ENCODE measurements at regions not wholly inside any gene's neighbourhood (a gene's known extent, or its start where the extent isn't known, plus 50 kb on each side); places are given as distances from the start of the nearest gene placed in this dataset.

DNA sequence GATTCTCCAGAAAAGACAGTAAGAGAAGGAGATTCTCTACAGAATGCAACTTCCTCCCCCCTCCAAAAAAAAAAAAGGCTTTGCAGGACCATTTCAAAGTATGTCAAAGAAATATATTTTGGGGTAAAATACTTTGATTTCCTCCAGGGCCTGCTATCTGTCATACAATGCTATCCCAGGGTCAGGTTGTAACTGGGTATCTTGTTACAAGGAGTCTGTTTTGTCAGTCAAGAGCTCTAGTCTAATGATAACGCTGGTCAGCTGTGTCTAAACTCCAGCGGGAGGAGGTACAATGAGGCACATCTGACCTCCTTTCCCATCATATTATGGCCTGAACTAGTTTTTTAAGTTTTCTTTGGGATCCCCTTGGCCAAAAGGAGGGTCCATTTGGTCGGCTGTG, 408.4 kb upstream of the CDH5 start:
- Mint-ChIP-seq H3K4me1 (ENCODE audit: low read depth) (no peaks in the 10 kb centered on the region), H3K27ac (ENCODE audit: unreplicated experiment) (no peak overlapping the region), H3K36me3 (ENCODE audit: low read depth) (no peaks in the 10 kb centered on the region), H3K4me3 (ENCODE audit: unreplicated experiment) (no peak overlapping the region), H3K27me3 (ENCODE audit: low read depth) (no peaks in the 10 kb centered on the region), H3K9me3 (ENCODE audit: low read depth) (no peaks in the 10 kb centered on the region)
- no peak for DNase-seq (ENCODE audit: low spot score)
- TF ChIP-seq, protein P1, sequence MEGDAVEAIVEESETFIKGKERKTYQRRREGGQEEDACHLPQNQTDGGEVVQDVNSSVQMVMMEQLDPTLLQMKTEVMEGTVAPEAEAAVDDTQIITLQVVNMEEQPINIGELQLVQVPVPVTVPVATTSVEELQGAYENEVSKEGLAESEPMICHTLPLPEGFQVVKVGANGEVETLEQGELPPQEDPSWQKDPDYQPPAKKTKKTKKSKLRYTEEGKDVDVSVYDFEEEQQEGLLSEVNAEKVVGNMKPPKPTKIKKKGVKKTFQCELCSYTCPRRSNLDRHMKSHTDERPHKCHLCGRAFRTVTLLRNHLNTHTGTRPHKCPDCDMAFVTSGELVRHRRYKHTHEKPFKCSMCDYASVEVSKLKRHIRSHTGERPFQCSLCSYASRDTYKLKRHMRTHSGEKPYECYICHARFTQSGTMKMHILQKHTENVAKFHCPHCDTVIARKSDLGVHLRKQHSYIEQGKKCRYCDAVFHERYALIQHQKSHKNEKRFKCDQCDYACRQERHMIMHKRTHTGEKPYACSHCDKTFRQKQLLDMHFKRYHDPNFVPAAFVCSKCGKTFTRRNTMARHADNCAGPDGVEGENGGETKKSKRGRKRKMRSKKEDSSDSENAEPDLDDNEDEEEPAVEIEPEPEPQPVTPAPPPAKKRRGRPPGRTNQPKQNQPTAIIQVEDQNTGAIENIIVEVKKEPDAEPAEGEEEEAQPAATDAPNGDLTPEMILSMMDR (IDR thresholded peaks at IDR 0.05) = no peak

DNA sequence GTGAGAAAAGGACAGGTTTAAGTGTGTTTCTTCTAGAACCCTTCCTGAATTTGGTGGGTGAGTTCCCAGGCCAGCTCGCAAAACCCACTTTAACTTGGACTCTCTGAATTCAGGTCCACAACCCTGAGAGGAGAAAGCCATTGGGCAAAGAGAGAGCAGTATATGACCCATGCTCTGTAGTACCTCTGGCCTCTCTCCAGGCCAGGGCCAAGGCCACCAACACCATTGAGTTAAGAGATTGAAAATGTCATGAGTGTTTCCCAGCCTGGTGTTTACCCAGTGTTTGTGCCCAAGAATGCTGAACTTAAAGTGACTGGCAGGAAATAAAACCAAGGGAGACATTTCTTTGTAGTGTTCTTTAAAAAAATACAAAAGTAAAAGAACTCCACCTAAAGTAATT, 410.4 kb upstream of the CDH5 start:
- Mint-ChIP-seq H3K27me3 (ENCODE audit: low read depth) (no peaks in the 10 kb centered on the region), H3K9me3 (ENCODE audit: low read depth) (no peaks in the 10 kb centered on the region), H3K36me3 (ENCODE audit: low read depth) (no peaks in the 10 kb centered on the region), H3K27ac (ENCODE audit: unreplicated experiment) (no peak overlapping the region), H3K4me1 (ENCODE audit: low read depth) (no peaks in the 10 kb centered on the region), H3K4me3 (ENCODE audit: unreplicated experiment) (no peak overlapping the region)
- TF ChIP-seq, protein P1 (IDR thresholded peaks at IDR 0.05) = no peak
- no peak for DNase-seq (ENCODE audit: low spot score)

DNA sequence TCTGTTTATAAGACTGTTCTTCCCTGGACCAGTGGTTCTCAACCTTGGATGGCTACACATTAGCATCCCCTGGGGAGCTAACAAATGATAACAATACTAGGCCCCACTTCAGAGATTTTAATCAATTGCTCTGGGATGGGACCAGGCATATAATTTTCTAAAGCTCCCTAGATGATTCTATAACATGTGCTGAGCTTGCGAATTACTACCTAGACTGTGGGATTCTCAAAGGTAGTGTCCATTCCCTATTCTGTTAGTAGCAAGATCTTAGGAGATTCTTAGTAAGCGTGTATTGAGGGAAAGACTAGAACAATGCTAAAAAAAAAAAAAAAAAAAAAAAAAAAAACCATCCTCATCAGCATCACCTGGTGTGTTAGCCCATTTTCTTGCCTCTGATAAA, 412.0 kb upstream of the CDH5 start:
- Mint-ChIP-seq H3K36me3 (ENCODE audit: low read depth) (no peaks in the 10 kb centered on the region), H3K27ac (ENCODE audit: unreplicated experiment) (no peak overlapping the region), H3K27me3 (ENCODE audit: low read depth) (no peaks in the 10 kb centered on the region), H3K4me1 (ENCODE audit: low read depth) (no peaks in the 10 kb centered on the region), H3K4me3 (ENCODE audit: unreplicated experiment) (no peak overlapping the region), H3K9me3 (ENCODE audit: low read depth) (no peaks in the 10 kb centered on the region)
- no peak for DNase-seq (ENCODE audit: low spot score)
- TF ChIP-seq, protein P1 (IDR thresholded peaks at IDR 0.05) = no peak

DNA sequence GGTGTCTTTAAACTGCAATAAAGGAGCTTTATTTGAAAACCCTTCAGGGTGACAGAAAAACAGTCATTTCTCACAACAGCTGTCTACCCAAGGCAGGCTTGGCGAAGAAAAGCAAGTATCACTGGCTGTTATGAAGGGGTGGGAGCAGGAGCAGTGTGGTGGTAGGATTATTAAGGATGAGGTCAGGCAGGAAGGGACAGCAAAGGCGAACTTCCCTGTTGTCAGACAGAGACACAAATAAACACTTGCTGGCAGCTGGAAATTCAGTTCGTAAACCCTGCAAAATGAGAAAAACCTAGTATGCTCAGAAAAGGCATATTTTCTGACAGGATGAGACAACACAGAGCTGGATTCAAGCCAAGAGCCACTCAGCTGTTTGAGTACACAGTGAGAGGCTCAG, 416.3 kb upstream of the CDH5 start:
- TF ChIP-seq, protein P1 (IDR thresholded peaks at IDR 0.05) = no peak
- DNase-seq (ENCODE audit: low spot score) = no peak
- H3K27ac Mint-ChIP-seq (ENCODE audit: unreplicated experiment) = no peak overlapping the region
- H3K36me3 Mint-ChIP-seq (ENCODE audit: low read depth) = peaks cover 3% of the 10 kb centered on the region
- no peaks in the 10 kb centered on the region for H3K9me3 Mint-ChIP-seq (ENCODE audit: low read depth)
- no peaks in the 10 kb centered on the region for H3K4me1 Mint-ChIP-seq (ENCODE audit: low read depth)
- H3K4me3 Mint-ChIP-seq (ENCODE audit: unreplicated experiment) = no peak overlapping the region
- no peaks in the 10 kb centered on the region for H3K27me3 Mint-ChIP-seq (ENCODE audit: low read depth)

DNA sequence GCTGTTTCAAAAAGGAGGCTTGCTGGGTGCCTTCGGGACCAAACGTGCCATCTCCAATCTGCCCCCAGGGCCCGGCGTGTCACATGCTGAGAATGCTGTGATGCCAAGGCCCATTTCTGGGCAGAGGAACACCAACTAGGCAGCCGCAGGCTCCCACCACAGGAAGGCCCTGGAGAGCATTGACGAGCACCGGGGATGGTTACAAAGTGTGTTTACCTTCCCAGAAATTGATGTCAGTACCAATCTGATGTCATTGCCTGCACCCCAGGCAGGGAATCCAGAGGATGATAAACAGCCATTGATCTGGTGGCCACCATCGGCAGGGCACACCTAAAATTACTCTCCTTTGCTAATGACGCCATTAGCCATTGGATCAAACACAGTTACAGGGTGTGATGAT, 418.1 kb upstream of the CDH5 start:
- H3K4me3 Mint-ChIP-seq (ENCODE audit: unreplicated experiment) = no peak overlapping the region
- H3K4me1 Mint-ChIP-seq (ENCODE audit: low read depth) = no peaks in the 10 kb centered on the region
- TF ChIP-seq, protein P1 (IDR thresholded peaks at IDR 0.05) = no peak
- H3K36me3 Mint-ChIP-seq (ENCODE audit: low read depth) = peaks cover 3% of the 10 kb centered on the region
- no peaks in the 10 kb centered on the region for H3K27me3 Mint-ChIP-seq (ENCODE audit: low read depth)
- H3K9me3 Mint-ChIP-seq (ENCODE audit: low read depth) = no peaks in the 10 kb centered on the region
- no peak for DNase-seq (ENCODE audit: low spot score)
- no peak overlapping the region for H3K27ac Mint-ChIP-seq (ENCODE audit: unreplicated experiment)
